Fibroblast of villous mesenchyme (primary cell): ENCODE measurements at regions not wholly inside any gene's neighbourhood (a gene's known extent, or its start where the extent isn't known, plus 50 kb on each side); places are given as distances from the start of the nearest gene placed in this dataset.

Experiments used
- DNase-seq: peaks from one replicate; pipeline ENCODE4 v3.0.0-alpha.2; 2010; ENCODE audit warnings: low read depth
- H3K4me3 ChIP-seq: 2 replicates; pipeline ENCODE4 v1.5.1; 2011; ENCODE audit warnings: low read depth, mild to moderate bottlenecking, low read length
- TF ChIP-seq, protein P1 (sequence below): IDR thresholded peaks from 2 replicates; pipeline ENCODE4 v1.5.1; 2012; ENCODE audit warnings: low read depth, mild to moderate bottlenecking, low read length; ENCODE audit not compliant: insufficient read depth

DNA sequence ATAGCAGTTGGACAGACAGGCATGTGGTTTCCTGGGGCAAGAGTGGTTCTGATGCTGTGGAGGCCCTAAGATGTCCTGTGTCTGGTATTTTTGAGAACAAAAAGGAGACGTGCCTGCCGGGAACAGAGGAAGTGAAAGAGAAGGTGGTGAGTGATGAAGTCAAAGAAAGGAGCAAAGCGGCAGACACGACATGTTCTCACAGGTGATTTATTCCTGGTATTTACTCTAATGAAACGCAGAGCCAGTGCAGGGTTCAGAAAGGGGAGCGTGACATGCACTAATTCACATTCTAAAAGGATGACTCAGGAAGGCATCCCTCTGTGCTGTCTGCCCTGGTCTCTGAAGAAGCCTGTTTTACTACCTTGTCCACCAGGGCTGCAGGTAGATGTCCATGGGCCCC, 211.0 kb downstream of the KCNE4 start:
- no peak overlapping the region for H3K4me3 ChIP-seq
- peak; percentile 14 for DNase-seq
- TF ChIP-seq, protein P1, sequence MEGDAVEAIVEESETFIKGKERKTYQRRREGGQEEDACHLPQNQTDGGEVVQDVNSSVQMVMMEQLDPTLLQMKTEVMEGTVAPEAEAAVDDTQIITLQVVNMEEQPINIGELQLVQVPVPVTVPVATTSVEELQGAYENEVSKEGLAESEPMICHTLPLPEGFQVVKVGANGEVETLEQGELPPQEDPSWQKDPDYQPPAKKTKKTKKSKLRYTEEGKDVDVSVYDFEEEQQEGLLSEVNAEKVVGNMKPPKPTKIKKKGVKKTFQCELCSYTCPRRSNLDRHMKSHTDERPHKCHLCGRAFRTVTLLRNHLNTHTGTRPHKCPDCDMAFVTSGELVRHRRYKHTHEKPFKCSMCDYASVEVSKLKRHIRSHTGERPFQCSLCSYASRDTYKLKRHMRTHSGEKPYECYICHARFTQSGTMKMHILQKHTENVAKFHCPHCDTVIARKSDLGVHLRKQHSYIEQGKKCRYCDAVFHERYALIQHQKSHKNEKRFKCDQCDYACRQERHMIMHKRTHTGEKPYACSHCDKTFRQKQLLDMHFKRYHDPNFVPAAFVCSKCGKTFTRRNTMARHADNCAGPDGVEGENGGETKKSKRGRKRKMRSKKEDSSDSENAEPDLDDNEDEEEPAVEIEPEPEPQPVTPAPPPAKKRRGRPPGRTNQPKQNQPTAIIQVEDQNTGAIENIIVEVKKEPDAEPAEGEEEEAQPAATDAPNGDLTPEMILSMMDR, result no peak

DNA sequence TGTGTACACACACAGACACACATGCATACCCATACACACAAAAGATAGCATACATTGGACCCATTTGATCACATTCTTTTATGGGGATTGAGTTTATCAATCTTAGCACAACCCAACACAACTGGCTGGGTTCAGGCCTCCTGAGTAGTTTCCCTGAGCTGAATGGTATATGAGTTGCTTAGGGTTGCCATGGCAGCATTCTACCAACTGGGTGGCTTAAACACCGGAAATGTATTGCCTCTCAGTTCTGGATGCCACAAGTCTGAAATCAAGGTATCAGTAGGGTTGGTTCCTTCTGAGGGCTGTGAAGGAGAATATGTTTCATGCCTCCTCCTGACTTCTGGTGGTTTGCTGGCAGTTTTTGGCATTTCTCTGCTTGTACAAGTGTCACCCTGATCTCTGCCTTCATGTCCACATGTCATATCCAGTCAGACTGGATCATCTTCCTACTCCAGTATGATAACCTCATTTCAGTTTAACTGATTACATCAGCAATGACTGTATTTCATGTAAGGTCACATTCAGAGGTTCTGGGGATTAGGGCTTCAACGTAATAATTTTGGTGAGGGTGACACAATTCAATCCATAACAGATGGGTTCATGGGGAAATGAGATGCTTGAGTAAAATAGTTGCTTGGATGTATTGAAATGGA, 212.7 kb downstream of the KCNE4 start:
- H3K4me3 ChIP-seq, result no peak overlapping the region
- DNase-seq, result no peak
- TF ChIP-seq, protein P1, result no peak

DNA sequence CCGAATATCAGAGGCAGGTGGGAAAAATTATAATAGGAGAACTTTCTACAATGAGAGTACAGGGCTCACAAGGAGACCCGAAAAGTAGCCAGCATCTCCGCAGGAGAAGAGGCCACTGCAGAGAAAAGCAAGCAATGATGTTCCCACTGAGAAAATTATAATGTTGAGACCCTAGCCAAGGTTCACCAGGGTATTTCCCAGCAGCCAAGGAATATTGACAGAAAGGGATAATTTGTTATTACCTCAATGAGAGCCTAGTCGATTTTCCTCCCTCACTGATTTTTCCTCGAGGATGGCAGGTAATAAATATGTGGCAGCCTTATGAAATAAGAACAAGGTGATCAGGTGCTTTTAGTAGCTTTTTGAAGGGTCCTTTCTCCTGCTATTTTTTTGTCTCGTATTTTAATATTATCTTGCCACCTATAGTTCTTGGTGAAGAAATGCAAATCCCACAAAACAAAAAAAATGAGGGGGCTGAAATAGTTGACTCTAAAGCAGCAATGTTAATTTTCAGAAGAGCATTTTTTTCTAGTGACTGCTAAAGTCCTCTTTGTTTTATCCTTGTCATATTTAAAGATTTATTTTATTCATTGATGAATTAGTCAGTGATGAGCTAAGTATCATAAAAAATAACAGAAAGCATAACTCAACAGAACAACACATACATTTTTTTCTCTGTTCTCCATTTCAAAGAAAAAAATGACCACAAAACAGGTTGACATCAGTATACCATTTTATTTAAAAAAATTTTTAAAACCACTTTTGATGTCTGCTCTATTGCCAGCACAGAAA, 215.4 kb downstream of the KCNE4 start:
- TF ChIP-seq, protein P1, result no peak
- no peak for DNase-seq
- H3K4me3 ChIP-seq, result no peak overlapping the region

DNA sequence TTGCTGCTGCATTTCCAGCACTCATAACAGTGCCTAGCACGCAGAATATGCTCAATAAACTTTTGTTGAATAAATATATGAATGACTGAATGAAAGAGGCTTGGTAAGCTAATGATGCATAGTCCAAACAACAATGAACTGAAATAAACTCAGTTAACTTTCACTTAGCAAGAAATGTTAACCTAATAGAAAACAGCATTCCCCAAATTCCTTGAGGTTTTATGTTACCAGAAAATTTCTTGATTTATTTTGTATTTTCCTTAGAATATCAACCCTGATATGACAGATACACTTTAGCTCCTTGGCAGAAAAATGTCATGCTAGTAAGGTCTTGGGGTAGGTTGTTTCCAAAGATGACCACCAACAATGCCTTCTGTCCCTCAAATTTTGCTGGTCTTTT, 217.4 kb downstream of the KCNE4 start:
- no peak overlapping the region for H3K4me3 ChIP-seq
- DNase-seq, result no peak
- TF ChIP-seq, protein P1, result no peak

DNA sequence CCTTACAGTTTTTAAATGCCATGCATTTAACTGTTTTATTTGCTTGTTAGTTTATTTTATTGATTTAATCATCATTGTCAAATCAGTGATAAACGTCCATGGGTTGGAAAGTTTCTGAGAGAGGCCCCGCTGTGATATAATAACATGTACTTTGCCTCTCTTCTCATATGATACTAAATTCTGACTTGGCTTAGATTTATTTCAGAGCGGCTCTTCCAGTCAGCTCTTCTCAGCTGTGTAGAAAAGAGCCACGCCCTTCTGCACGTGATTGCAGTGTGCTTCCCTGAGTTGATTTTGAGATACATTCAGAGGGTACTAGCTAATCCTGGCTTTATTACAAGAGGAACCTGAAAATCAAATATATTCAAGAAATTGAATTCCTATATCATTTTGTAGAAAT, 218.6 kb downstream of the KCNE4 start:
- TF ChIP-seq, protein P1, result no peak
- no peak for DNase-seq
- no peak overlapping the region for H3K4me3 ChIP-seq

DNA sequence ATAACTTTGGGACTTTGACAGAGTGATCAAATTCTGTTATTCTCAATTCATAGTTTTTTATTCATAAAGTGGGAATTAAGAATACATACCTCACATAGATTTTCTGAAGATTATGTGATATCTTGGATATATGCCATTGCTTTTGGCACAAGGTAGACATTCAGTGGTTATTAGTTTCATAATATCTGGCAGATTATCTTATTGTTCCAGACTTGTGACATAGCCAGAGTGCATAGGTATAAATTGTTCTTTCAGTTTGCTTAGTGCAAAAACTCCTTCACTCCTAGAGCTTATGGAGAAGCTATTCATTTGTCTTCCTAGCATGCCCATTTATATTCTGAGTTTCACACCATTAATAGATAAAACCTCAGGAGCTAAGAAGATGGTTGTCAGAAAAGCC, 222.0 kb downstream of the KCNE4 start:
- H3K4me3 ChIP-seq, result no peak overlapping the region
- no peak for DNase-seq
- TF ChIP-seq, protein P1, result no peak
